Cardiac fibroblast (primary cell): ENCODE measurements at regions not wholly inside any gene's neighbourhood (a gene's known extent, or its start where the extent isn't known, plus 50 kb on each side); places are given as distances from the start of the nearest gene placed in this dataset.

Source experiments
- DNase-seq, 2 donors: peaks; one replicate each; pipeline versions ENCODE4 v3.0.0 to v3.0.0-alpha.2; 2010; ENCODE audit warnings: low read depth in 2 of 2
- H3K4me3 ChIP-seq, 2 donors: replicated peaks in 1 of 2; 1 replicate in 1 of 2; 2 replicates in 1 of 2; pipeline ENCODE4 v1.5.1; 2011; ENCODE audit warnings: low read depth in 2 of 2, low read length in 2 of 2, mild to moderate bottlenecking in 2 of 2, moderate library complexity in 1 of 2
- CTCF ChIP-seq: IDR thresholded peaks from one replicate; pipeline ENCODE4 v1.5.1; 2011; ENCODE audit warnings: low read depth, mild to moderate bottlenecking, low read length, inconsistent platforms

GRCh38 chr3:153003441-153003840, 158.6 kb upstream of the RAP2B start:
- no peak overlapping the region for H3K4me3 ChIP-seq
- TF ChIP-seq CTCF, result no peak

GRCh38 chr3:153003862-153004261, 158.2 kb upstream of the RAP2B start:
- H3K4me3 ChIP-seq, result no peak overlapping the region
- TF ChIP-seq CTCF, result no peak
- no peak for DNase-seq

More at GRCh38 chr3:153003441-153003840, 158.6 kb upstream of the RAP2B start:
- no peak for DNase-seq

DNA sequence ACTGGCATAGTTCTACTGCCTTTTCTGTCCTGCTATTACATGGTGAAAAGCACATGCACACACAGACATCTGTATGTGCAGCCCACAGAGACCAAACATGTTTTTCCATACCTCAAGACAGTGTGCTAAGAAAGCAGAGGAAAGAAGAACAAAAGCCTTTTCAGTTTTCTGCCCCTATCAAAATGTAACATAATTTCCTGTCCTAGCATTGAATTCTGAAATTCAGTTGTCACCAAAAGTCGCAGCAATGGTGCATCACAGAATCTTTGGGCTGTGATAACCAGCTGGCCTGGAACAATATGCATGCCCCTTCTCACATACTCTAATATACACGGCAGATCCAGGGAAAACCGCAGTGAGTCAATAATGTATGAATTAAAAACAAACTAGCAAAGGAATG, 153.8 kb upstream of the RAP2B start:
- no peak overlapping the region for H3K4me3 ChIP-seq
- DNase-seq, result no peak
- TF ChIP-seq CTCF, result no peak

DNA sequence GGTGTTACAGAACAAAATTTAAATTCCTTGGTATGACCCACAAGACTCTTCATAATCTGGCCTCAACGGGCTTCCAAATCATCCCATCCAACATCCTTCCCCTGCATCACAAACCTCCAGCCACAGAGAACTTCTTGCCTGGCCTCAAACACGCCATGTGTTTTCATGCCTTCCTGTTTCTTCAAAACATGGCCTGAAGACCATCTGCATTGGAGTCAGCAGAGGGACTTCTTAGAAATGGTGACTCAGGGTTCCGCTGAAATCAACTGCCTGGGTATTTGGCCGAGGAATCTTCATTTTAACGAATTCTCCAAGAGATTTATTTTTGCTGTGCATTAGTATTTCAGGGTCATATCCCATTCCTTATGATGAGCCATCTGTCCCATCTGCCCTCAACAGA, 138.1 kb upstream of the RAP2B start:
- TF ChIP-seq CTCF, result no peak
- H3K4me3 ChIP-seq, result no peak overlapping the region
- DNase-seq, result no peak

DNA sequence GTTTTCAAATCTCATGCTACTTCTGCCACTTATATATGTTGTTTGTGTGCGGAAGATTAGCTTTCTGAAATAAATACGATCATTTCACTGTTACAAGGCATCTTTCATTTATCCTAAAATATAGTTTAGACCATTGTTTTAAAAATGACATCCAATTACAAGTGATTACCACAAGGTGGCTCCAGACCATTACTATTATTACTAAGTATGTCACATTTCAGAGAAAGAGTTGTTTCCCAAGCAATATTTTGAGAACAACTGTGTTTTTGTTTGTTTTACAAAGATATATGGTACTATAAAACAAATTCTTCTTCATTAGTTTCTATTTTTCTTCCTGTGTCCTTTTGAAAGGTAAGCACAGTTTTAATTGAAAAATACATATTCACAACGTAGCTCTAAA, 136.0 kb upstream of the RAP2B start:
- peak; percentile 68 to 72 for DNase-seq
- H3K4me3 ChIP-seq, result no peak overlapping the region
- TF ChIP-seq CTCF, result peak; percentile 45

DNA sequence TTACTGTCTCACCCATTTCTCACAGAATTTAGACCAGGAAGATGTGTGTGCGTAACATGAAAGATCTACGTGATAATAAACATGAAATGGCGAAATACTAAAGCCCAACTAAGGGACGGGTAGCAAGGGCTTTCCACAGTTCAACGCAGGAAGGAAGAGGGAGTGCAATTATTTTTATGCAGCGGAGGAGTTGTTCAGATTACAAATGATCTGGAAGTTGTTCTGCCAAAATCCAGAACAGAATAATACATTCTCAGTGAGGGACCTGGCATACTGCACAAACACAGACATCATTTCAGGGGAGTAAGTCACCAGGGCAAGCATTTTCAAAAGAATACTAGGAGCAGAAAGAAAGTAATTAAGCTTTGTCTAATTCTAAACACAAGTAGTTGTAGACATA, 133.6 kb upstream of the RAP2B start:
- no peak overlapping the region for H3K4me3 ChIP-seq
- no peak for TF ChIP-seq CTCF
- DNase-seq, result peak; percentile 40 to 73

GRCh38 chr3:153029350-153029749, 132.7 kb upstream of the RAP2B start:
- TF ChIP-seq CTCF, result no peak
- DNase-seq, result peak; percentile 70 to 71
- no peak overlapping the region for H3K4me3 ChIP-seq
